Astrocyte of the cerebellum (primary cell): ENCODE measurements at regions not wholly inside any gene's neighbourhood (a gene's known extent, or its start where the extent isn't known, plus 50 kb on each side); places are given as distances from the start of the nearest gene placed in this dataset.

ENCODE experiments used
- DNase-seq: peaks from one replicate; pipeline ENCODE4 v3.0.0-alpha.2; 2011; ENCODE audit warnings: low read depth
- H3K4me3 ChIP-seq: 2 replicates; pipeline ENCODE4 v1.5.1; 2011; ENCODE audit warnings: mild to moderate bottlenecking, low read depth, low read length, moderate library complexity
- CTCF ChIP-seq: IDR thresholded peaks from 2 replicates; pipeline ENCODE4 v1.5.1; 2012; ENCODE audit warnings: low read length, low read depth, moderate library complexity, mild to moderate bottlenecking; ENCODE audit errors: missing control alignments
- in situ Hi-C: cut with HindIII; loops from 2 replicates; pipeline ENCODE4 v1.10.0; 2017; ENCODE audit warnings: low sequenced_read_pairs

GRCh38 chr6:12567682-12568081 lies 148.9 kb upstream of the PHACTR1 start:
- in situ Hi-C loops = no loop called here
- no peak overlapping the region for H3K4me3 ChIP-seq
- no peak for DNase-seq
- TF ChIP-seq CTCF = no peak

DNA sequence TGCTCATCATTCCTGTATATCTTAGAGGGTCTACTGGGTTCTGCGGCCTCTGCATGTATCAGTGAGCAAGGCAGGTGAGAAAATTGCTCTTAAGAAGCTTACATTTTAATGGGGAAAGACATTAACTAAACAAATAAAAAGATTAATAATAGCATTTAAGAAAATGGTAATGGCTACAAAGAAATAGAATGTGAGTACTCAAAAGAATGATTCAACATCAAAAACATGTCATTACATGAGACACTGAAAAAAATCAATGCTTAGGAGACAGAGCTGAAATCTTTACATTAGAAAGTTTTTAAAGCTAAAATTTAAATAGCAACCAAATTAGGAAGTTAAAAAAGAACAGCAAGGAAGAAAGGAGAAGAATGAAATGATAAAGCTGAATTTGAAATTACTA lies 146.9 kb upstream of the PHACTR1 start:
- no peak overlapping the region for H3K4me3 ChIP-seq
- in situ Hi-C loops = no loop called here
- TF ChIP-seq CTCF = no peak
- DNase-seq = no peak

DNA sequence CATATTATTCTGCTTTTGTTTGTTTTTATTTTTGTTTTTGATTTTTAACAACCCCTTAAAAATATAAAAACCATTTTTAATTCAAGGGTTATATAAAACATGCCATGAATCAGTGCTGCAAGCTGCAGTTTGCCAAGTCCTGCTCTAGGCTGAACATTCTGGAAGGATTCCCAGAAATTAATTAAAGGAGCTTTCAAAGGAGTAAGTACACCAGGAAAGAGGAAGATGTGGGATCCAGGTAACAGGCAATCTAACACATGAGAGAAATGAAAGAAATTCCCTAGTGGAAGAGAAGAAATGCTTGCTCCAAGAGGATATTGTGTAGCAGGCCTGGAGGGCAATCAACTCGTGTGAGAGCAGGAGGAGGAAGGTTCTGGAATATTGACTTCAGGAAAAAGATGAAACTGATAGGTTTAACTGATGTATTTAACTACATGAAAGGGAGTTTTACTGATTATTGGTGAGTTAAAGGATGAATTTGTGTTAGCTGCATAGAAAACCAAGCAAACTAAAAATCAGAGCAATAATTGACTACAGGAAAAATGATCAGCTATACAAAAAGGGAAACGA lies 146.0 kb upstream of the PHACTR1 start:
- DNase-seq = peak; percentile 71
- in situ Hi-C loops = no loop called here
- TF ChIP-seq CTCF = no peak
- no peak overlapping the region for H3K4me3 ChIP-seq

DNA sequence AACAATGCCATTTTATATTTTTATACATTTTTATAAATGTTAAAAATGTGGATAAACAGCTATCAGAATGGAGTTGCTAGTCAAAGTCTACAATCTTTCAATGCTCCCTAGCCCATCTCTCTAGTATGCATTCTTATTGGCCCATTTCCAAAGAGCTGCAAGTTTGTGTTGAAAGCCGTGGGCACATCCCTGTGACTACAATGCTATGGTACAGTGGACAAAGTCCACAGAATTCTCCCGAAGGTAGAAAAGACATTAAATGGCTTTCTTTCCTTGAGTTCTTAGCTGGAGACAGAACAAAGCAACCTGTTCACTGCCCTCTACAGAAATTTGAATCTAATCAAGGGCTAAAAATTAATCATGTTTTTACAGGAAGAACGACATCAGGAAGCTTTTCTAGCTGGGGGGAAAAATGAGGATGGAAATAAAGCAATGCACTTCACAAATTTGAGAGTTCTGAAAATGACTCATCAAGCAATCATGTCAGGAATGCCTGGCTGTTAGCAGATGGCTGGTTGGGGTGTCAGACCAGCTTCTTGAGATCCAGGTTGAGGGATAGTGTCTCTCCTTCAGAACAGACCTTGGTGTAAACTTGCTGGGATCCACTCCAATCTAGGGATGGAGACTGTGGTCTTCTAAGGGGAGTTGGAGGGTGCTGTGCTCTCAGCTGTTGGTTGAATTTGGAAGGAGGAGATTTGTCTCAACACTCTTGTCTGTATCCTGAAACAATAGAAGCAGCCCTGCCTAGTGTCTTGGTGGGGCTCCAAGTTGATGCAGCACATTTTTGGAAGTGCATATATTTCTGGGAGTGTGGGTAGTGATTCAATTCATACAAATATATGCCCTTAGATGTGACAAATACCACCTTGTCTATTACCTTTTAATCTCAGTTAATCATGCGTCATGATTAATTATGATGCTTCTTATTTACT lies 143.4 kb upstream of the PHACTR1 start:
- peak; percentile 75 for DNase-seq

GRCh38 chr6:12575961-12576360 lies 140.6 kb upstream of the PHACTR1 start:
- no peak for DNase-seq
- TF ChIP-seq CTCF = no peak
- in situ Hi-C loops = no loop called here
- H3K4me3 ChIP-seq = no peak overlapping the region

More for the DNA sequence above, 143.4 kb upstream of the PHACTR1 start:
- in situ Hi-C loops = no loop called here
- no peak overlapping the region for H3K4me3 ChIP-seq
- no peak for TF ChIP-seq CTCF

- H3K4me3 ChIP-seq = no peak overlapping the region
- TF ChIP-seq CTCF = no peak
- DNase-seq = peak; percentile 41
- in situ Hi-C loops = no loop called here
Observed at GRCh38 chr6:12576389-12576788, 140.2 kb upstream of the PHACTR1 start.
